ENCODE measurements at regions not wholly inside any gene's neighbourhood (a gene's known extent, or its start where the extent isn't known, plus 50 kb on each side); places are given as distances from the start of the nearest gene placed in this dataset.
A peak's percentile ranks its signal among the peaks of the same experiment; 100 is the strongest.
"Not testable (repeated sequence)": the region's sequence is repeated elsewhere in the genome, so short reads cannot be mapped to it uniquely, and the experiment has no call there.

- no peak for DNase-seq (ENCODE audit: low spot score)
These were observed 51.8 kb upstream of the PMAIP1 start for GRCh38 chr18:59848002-59848401.

GRCh38 chr18:59847491-59847846 is 52.3 kb upstream of the PMAIP1 start:
- not testable (repeated sequence) for DNase-seq (ENCODE audit: low spot score)

- DNase-seq (ENCODE audit: low spot score): no peak
These were observed 52.8 kb upstream of the PMAIP1 start for GRCh38 chr18:59846814-59847490.

GRCh38 chr18:59842947-59843346 is 56.8 kb upstream of the PMAIP1 start:
- no peak for DNase-seq (ENCODE audit: low spot score)

GRCh38 chr18:59839931-59840685 is 59.7 kb upstream of the PMAIP1 start:
- DNase-seq (ENCODE audit: low spot score): no peak

- DNase-seq (ENCODE audit: low spot score): no peak
These were observed 60.5 kb upstream of the PMAIP1 start for GRCh38 chr18:59839246-59839645.

GRCh38 chr18:59837586-59837985 is 62.2 kb upstream of the PMAIP1 start:
- DNase-seq (ENCODE audit: low spot score): peak; percentile 23

GRCh38 chr18:59835605-59836379 is 64.0 kb upstream of the PMAIP1 start:
- DNase-seq (ENCODE audit: low spot score): no peak

- no peak for DNase-seq (ENCODE audit: low spot score)
These were observed 65.5 kb upstream of the PMAIP1 start for GRCh38 chr18:59834267-59834666.

- no peak for DNase-seq (ENCODE audit: low spot score)
These were observed 66.0 kb upstream of the PMAIP1 start for GRCh38 chr18:59833785-59834184.

- peak; percentile 47 for DNase-seq (ENCODE audit: low spot score)
These were observed 76.1 kb upstream of the PMAIP1 start for GRCh38 chr18:59823596-59824195.

GRCh38 chr18:59822612-59823550 is 76.9 kb upstream of the PMAIP1 start:
- DNase-seq (ENCODE audit: low spot score): no peak

- DNase-seq (ENCODE audit: low spot score): peak; percentile 3
These were observed 77.8 kb upstream of the PMAIP1 start for GRCh38 chr18:59821983-59822382.

GRCh38 chr18:59820663-59821062 is 79.1 kb upstream of the PMAIP1 start:
- DNase-seq (ENCODE audit: low spot score): no peak

GRCh38 chr18:59818769-59819168 is 81.0 kb upstream of the PMAIP1 start:
- DNase-seq (ENCODE audit: low spot score): no peak

GRCh38 chr18:59814891-59815290 is 84.9 kb upstream of the PMAIP1 start:
- DNase-seq (ENCODE audit: low spot score): no peak

GRCh38 chr18:59813942-59814341 is 85.9 kb upstream of the PMAIP1 start:
- no peak for DNase-seq (ENCODE audit: low spot score)

- DNase-seq (ENCODE audit: low spot score): no peak
These were observed 88.9 kb upstream of the PMAIP1 start for GRCh38 chr18:59810735-59811520.

- no peak for DNase-seq (ENCODE audit: low spot score)
These were observed 89.6 kb upstream of the PMAIP1 start for GRCh38 chr18:59810183-59810582.

GRCh38 chr18:59802031-59802430 is 97.8 kb upstream of the PMAIP1 start:
- no peak for DNase-seq (ENCODE audit: low spot score)

- DNase-seq (ENCODE audit: low spot score): no peak
These were observed 98.2 kb upstream of the PMAIP1 start for GRCh38 chr18:59801576-59801975.

Measured in cerebellar cortex (tissue), 1 donor.